Lower lobe of right lung (tissue), 2 donors: ENCODE measurements at regions not wholly inside any gene's neighbourhood (a gene's known extent, or its start where the extent isn't known, plus 50 kb on each side); places are given as distances from the start of the nearest gene placed in this dataset.

Experiments used
- ATAC-seq, 2 donors: fragments of 200-7000 bp; cut with Tn5 transposase; one replicate each; pipeline ENCODE4 v1.9.1; 2020 to 2022; ENCODE audit warnings: mild to moderate bottlenecking in 2 of 2, moderate library complexity in 2 of 2
- DNase-seq: peaks from one replicate; pipeline ENCODE4 v3.0.0-alpha.2; 2020
- H3K27ac ChIP-seq: fragments of 200-600 bp; one replicate; pipeline ENCODE4 v1.8.0; 2022
- H3K27me3 ChIP-seq: fragments of 200-600 bp; one replicate; pipeline ENCODE4 v1.8.0; 2022; ENCODE audit warnings: low read depth
- H3K36me3 ChIP-seq: fragments of 200-600 bp; one replicate; pipeline ENCODE4 v1.8.0; 2022; ENCODE audit warnings: mild to moderate bottlenecking
- H3K4me1 ChIP-seq: fragments of 200-600 bp; one replicate; pipeline ENCODE4 v1.8.0; 2022
- H3K4me3 ChIP-seq: fragments of 200-600 bp; one replicate; pipeline ENCODE4 v1.8.0; 2022; ENCODE audit warnings: mild to moderate bottlenecking
- H3K9me3 ChIP-seq: fragments of 200-600 bp; one replicate; pipeline ENCODE4 v1.8.0; 2022
- CTCF ChIP-seq: fragments of 200-600 bp; IDR thresholded peaks from one replicate; pipeline ENCODE4 v1.8.0; 2022; ENCODE audit warnings: antibody characterized with exemption, mild to moderate bottlenecking
- intact Hi-C: fragments of 100-400 bp; cut with DNase I; formaldehyde crosslinking; loops from one replicate; pipeline ENCODE4 v1.11.0; 2022
- donor health status: DM: no; HTN: yes; CAD: no; lungs with severe emphysema.

- DNase-seq (no peak), ATAC-seq (peak; percentile 40 to 50)
- intact Hi-C loops: no loop called here
- Histone ChIP-seq H3K4me3 (no peak overlapping the region), H3K27ac (no peak overlapping the region), H3K4me1 (peaks cover 5% of the 10 kb centered on the region), H3K9me3 (no peaks in the 10 kb centered on the region), H3K27me3 (peaks cover 4% of the 10 kb centered on the region), H3K36me3 (no peaks in the 10 kb centered on the region)
- no peak for TF ChIP-seq CTCF
Observed at GRCh38 chr1:5597991-5598823, 394.0 kb downstream of the NPHP4 start.

- Histone ChIP-seq H3K9me3 (no peaks in the 10 kb centered on the region), H3K27me3 (peaks cover 8% of the 10 kb centered on the region), H3K36me3 (no peaks in the 10 kb centered on the region), H3K4me1 (peaks cover 5% of the 10 kb centered on the region), H3K4me3 (no peak overlapping the region), H3K27ac (no peak overlapping the region)
- intact Hi-C loops: no loop called here
- TF ChIP-seq CTCF: no peak
- DNase-seq (no peak), ATAC-seq (no peak)
Observed at GRCh38 chr1:5597171-5597850, 394.9 kb downstream of the NPHP4 start.

GRCh38 chr1:5596651-5597050 is 395.6 kb downstream of the NPHP4 start:
- Histone ChIP-seq H3K27me3 (peaks cover 9% of the 10 kb centered on the region), H3K36me3 (no peaks in the 10 kb centered on the region), H3K4me1 (peaks cover 5% of the 10 kb centered on the region), H3K9me3 (no peaks in the 10 kb centered on the region), H3K27ac (no peak overlapping the region), H3K4me3 (no peak overlapping the region)
- TF ChIP-seq CTCF: no peak
- no peak for DNase-seq
- intact Hi-C loops: no loop called here
- ATAC-seq: no peak

DNA sequence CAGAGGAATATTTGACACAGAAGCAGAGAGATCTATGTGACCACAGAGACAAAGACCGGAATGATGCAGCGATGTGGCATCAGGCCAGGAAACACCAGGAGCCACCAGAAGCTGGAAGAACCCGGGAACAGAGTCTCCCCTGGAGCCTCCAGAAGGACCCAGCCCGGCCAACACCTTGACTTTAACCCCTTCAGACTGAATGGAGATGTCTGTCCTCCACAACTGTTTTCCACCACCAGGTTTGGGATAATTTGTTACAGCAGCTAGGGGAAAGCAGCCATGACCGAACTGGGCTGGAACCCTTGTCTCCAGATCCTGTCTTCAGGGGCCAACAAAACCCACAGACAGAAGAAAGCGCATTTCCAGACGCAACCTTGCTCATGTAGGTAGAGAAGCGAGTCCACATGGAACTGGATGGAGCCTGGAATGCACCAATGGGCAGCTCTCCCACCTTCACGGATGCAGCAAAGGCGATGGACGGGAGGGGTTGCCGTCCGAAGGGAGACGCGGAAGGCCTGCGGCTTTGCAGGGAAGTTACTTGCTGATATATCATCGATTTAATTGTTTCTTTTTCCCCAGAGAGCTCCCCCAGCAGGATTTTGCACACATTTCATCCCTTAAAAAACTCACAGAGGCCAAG is 396.6 kb downstream of the NPHP4 start:
- TF ChIP-seq CTCF: no peak
- intact Hi-C loops: no loop called here
- ATAC-seq (no peak), DNase-seq (no peak)
- Histone ChIP-seq H3K4me1 (peaks cover 5% of the 10 kb centered on the region), H3K27me3 (peaks cover 6% of the 10 kb centered on the region), H3K27ac (no peak overlapping the region), H3K4me3 (no peak overlapping the region), H3K9me3 (peaks cover 5% of the 10 kb centered on the region), H3K36me3 (no peaks in the 10 kb centered on the region)

DNA sequence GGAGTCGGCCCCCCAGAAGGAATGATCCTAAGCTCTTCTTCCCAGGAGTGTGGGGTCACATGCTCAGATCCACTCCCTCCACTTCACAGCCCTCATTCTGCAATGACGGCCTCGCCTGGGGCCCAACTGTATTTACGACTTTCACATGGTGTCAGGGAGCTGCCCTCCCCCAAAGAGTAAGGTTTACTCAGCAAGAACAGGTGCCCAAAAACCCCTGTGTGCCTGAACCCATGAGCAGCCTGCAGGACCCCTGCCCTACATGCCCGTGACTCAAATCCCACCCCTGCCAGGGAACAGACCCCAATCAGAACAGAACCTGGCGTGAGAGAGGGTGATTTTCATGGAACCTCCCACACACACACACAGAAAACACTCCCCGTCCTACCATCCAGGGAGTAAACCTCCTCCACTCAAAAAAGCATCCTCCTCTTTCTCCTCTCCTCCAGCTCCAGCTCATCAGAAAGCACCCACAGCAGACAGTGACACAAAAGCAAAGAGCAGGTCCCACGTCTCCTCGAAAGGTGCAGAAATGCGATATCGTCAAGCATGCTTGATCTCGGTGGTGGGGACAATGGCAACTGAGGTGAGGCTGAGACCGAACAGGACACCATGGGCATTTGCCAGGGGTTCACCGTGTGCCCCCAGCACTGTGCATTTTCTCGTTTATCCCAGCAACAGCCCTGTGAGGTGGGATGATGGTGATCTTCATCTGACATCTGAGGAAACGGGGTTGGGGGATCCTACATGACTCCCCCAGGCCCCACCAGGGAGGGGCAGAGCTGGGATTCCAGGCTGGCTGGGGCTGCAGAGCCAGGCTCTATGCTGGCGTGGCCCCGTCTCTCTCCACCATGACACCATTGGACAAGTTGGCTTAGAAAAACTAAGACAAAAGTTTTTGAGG is 397.9 kb downstream of the NPHP4 start:
- ATAC-seq (no peak), DNase-seq (no peak)
- Histone ChIP-seq H3K4me1 (peaks cover 5% of the 10 kb centered on the region), H3K27ac (no peak overlapping the region), H3K9me3 (peaks cover 8% of the 10 kb centered on the region), H3K27me3 (peaks cover 6% of the 10 kb centered on the region), H3K4me3 (no peak overlapping the region), H3K36me3 (no peaks in the 10 kb centered on the region)
- intact Hi-C loops: no loop called here
- TF ChIP-seq CTCF: no peak
